Endothelial cell of umbilical vein (primary cell): ENCODE measurements at regions not wholly inside any gene's neighbourhood (a gene's known extent, or its start where the extent isn't known, plus 50 kb on each side); places are given as distances from the start of the nearest gene placed in this dataset.

Source experiments
- EZH2 ChIP-seq: IDR thresholded peaks from 2 replicates; pipeline ENCODE4 v1.6.1; 2012; ENCODE audit warnings: borderline replicate concordance, low read depth, mild to moderate bottlenecking, moderate library complexity, low read length, inconsistent platforms; ENCODE audit not compliant: severe bottlenecking
- GATA2 ChIP-seq: IDR thresholded peaks from 2 replicates; pipeline ENCODE4 v1.7.0; 2011; ENCODE audit warnings: low read depth, mild to moderate bottlenecking, moderate library complexity, mixed read lengths, low read length; ENCODE audit not compliant: insufficient read length, insufficient read depth
- JUN ChIP-seq: IDR thresholded peaks from 2 replicates; pipeline ENCODE4 v1.6.1; 2011; ENCODE audit warnings: borderline replicate concordance, low read depth; ENCODE audit not compliant: insufficient read length, insufficient read depth
- POLR2A ChIP-seq: IDR thresholded peaks from 2 replicates; pipeline ENCODE4 v1.6.1; 2012; ENCODE audit warnings: low read depth, mild to moderate bottlenecking, control low read depth, low read length
- POLR2AphosphoS5 ChIP-seq: IDR thresholded peaks from 2 replicates; pipeline ENCODE4 v1.6.1; 2012; ENCODE audit warnings: low read depth, mild to moderate bottlenecking, control low read depth, low read length, moderate library complexity; ENCODE audit not compliant: insufficient read depth
- TF ChIP-seq, protein P1 (sequence below), 2 donors: IDR thresholded peaks; 1 replicate in 1 of 2; 2 replicates in 1 of 2; pipeline ENCODE4 v1.5.1; 2011; ENCODE audit warnings: low read length in 2 of 2, mild to moderate bottlenecking in 2 of 2, moderate library complexity in 2 of 2, control low read depth in 1 of 2, inconsistent platforms in 1 of 2, low read depth in 1 of 2; ENCODE audit not compliant: insufficient read depth in 1 of 2; ENCODE audit errors: extremely low read depth in 1 of 2

DNA sequence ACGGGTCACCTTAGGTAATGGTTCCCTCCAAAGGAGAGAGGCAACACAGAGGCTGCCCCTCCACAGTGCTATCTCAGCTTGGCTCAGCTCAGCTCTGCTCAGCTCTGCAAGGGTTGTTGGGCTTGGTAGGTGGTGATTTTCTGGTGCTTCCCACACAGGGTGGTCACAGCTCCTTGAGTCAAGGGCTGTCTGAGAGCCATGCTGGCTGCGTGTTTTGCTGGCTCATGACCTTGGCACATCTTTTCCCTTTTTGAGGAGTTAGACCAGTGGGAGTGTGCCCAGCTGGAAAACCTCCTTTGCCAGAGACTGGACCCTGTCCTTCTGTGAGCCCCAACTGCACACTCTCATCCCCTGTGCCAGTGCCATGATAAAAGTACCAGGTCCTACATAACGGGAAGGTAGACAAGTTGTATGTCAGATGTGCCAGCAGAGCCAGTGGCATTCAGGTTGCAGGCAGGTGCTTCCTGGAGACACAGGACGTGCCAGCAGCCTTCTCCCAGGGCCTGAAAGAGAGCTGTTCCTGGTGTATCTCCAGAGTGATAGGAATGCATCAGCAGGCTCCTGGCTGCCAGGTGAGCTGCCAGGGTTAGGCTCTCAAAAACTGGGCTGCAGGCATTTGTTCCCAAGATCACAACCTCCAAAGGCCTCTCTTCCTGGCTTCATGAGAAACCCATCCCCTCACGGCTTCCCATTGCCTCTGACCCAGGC lies 118.6 kb upstream of the CXCL14 start:
- TF ChIP-seq, protein P1, sequence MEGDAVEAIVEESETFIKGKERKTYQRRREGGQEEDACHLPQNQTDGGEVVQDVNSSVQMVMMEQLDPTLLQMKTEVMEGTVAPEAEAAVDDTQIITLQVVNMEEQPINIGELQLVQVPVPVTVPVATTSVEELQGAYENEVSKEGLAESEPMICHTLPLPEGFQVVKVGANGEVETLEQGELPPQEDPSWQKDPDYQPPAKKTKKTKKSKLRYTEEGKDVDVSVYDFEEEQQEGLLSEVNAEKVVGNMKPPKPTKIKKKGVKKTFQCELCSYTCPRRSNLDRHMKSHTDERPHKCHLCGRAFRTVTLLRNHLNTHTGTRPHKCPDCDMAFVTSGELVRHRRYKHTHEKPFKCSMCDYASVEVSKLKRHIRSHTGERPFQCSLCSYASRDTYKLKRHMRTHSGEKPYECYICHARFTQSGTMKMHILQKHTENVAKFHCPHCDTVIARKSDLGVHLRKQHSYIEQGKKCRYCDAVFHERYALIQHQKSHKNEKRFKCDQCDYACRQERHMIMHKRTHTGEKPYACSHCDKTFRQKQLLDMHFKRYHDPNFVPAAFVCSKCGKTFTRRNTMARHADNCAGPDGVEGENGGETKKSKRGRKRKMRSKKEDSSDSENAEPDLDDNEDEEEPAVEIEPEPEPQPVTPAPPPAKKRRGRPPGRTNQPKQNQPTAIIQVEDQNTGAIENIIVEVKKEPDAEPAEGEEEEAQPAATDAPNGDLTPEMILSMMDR (IDR thresholded peaks at IDR 0.05; ENCODE audit: extremely low read depth in 1 of 2, insufficient read depth in 1 of 2, low read depth in 1 of 2, low read length in 2 of 2) = no peak
- TF ChIP-seq GATA2 (no peak), POLR2A (no peak), EZH2 (no peak), POLR2AphosphoS5 (no peak), JUN (no peak)
